Neural crest cell (in vitro differentiated cells): ENCODE measurements at regions not wholly inside any gene's neighbourhood (a gene's known extent, or its start where the extent isn't known, plus 50 kb on each side); places are given as distances from the start of the nearest gene placed in this dataset.

Source experiments
- DNase-seq: peaks from one replicate; pipeline ENCODE4 v3.0.0; 2021; ENCODE audit warnings: low read depth, mixed read lengths, low spot score
- H3K27ac Mint-ChIP-seq: one replicate; pipeline ENCODE4 v1.8.0; 2021; ENCODE audit warnings: mild to moderate bottlenecking, mixed read lengths; ENCODE audit not compliant: unreplicated experiment
- H3K27me3 Mint-ChIP-seq: 2 replicates; pipeline ENCODE4 v1.8.0; 2021; ENCODE audit warnings: low read depth, mild to moderate bottlenecking, mixed read lengths
- H3K36me3 Mint-ChIP-seq: 2 replicates; pipeline ENCODE4 v1.8.0; 2021; ENCODE audit warnings: low read depth, mild to moderate bottlenecking, mixed read lengths
- H3K4me1 Mint-ChIP-seq: 2 replicates; pipeline ENCODE4 v1.8.0; 2021; ENCODE audit warnings: mixed read lengths
- H3K4me3 Mint-ChIP-seq: one replicate; pipeline ENCODE4 v1.8.0; 2021; ENCODE audit warnings: mild to moderate bottlenecking, mixed read lengths
- H3K9me3 Mint-ChIP-seq: 2 replicates; pipeline ENCODE4 v1.8.0; 2021; ENCODE audit warnings: mixed read lengths
- TF ChIP-seq, protein P1 (sequence below): fragments of 200-600 bp; sonication (generic); conservative IDR thresholded peaks from 2 replicates; pipeline ENCODE4 v1.5.0; 2021; ENCODE audit warnings: antibody characterized with exemption, mild to moderate bottlenecking

GRCh38 chr15:99902248-99902928 lies 169.2 kb upstream of the LYSMD4 start:
- Mint-ChIP-seq H3K27ac (no peak overlapping the region), H3K9me3 (peaks cover 5% of the 10 kb centered on the region), H3K36me3 (no peaks in the 10 kb centered on the region), H3K4me3 (no peak overlapping the region), H3K27me3 (no peaks in the 10 kb centered on the region), H3K4me1 (peaks cover 4% of the 10 kb centered on the region)
- no peak for DNase-seq
- TF ChIP-seq, protein P1, sequence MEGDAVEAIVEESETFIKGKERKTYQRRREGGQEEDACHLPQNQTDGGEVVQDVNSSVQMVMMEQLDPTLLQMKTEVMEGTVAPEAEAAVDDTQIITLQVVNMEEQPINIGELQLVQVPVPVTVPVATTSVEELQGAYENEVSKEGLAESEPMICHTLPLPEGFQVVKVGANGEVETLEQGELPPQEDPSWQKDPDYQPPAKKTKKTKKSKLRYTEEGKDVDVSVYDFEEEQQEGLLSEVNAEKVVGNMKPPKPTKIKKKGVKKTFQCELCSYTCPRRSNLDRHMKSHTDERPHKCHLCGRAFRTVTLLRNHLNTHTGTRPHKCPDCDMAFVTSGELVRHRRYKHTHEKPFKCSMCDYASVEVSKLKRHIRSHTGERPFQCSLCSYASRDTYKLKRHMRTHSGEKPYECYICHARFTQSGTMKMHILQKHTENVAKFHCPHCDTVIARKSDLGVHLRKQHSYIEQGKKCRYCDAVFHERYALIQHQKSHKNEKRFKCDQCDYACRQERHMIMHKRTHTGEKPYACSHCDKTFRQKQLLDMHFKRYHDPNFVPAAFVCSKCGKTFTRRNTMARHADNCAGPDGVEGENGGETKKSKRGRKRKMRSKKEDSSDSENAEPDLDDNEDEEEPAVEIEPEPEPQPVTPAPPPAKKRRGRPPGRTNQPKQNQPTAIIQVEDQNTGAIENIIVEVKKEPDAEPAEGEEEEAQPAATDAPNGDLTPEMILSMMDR, result no peak

- H3K9me3 Mint-ChIP-seq, result peaks cover 5% of the 10 kb centered on the region
- DNase-seq, result no peak
- no peaks in the 10 kb centered on the region for H3K27me3 Mint-ChIP-seq
- TF ChIP-seq, protein P1, result no peak
- H3K4me3 Mint-ChIP-seq, result no peak overlapping the region
- no peaks in the 10 kb centered on the region for H3K4me1 Mint-ChIP-seq
- H3K36me3 Mint-ChIP-seq, result no peaks in the 10 kb centered on the region
- no peak overlapping the region for H3K27ac Mint-ChIP-seq
These were observed 162.7 kb upstream of the LYSMD4 start for GRCh38 chr15:99895956-99896311.

DNA sequence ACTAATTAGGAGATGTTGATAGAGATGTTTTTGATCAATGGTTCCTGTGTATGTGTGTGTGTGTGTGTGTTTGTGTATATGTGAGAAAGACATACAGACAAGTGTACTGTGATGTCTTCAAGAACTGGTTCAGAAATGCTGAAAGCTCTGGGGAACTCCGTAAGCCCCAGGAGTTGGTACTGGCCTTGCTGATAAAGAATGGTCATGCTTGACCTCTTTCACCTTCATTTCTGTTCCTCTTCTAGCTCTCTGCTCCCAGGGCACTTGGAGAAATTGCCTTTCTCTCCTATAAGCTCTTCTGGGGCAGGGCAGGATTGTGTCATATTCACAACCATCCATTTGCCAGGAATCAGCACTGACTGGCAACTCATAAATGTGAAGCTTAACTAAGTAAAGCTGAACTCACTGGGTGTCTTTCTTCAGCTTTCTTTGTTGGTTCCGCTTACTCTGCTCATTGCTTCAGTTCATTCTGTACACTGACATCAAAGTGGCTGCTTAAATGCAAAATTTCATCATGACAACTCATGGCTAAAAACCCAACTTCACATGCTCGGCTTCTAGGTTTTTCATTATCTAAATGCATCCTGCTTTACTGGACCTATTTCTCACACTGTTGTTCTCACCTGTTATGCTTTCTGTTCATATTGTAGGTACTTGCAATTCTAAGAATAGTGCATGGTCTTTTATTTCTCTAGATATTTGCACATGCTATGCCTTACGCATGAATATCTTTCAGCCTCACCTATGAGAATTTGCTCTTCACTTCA lies 162.1 kb upstream of the LYSMD4 start:
- H3K4me3 Mint-ChIP-seq, result no peak overlapping the region

GRCh38 chr15:99878835-99879234 lies 145.6 kb upstream of the LYSMD4 start:
- no peak overlapping the region for H3K27ac Mint-ChIP-seq
- H3K36me3 Mint-ChIP-seq, result peaks cover 10% of the 10 kb centered on the region
- H3K4me3 Mint-ChIP-seq, result no peak overlapping the region
- H3K4me1 Mint-ChIP-seq, result no peaks in the 10 kb centered on the region
- H3K27me3 Mint-ChIP-seq, result no peaks in the 10 kb centered on the region
- H3K9me3 Mint-ChIP-seq, result peaks cover 5% of the 10 kb centered on the region
- TF ChIP-seq, protein P1, result no peak
- DNase-seq, result no peak

More for the DNA sequence above, 162.1 kb upstream of the LYSMD4 start:
- no peak for DNase-seq
- H3K9me3 Mint-ChIP-seq, result peaks cover 5% of the 10 kb centered on the region
- no peaks in the 10 kb centered on the region for H3K27me3 Mint-ChIP-seq
- TF ChIP-seq, protein P1, result no peak
- H3K36me3 Mint-ChIP-seq, result no peaks in the 10 kb centered on the region
- H3K4me1 Mint-ChIP-seq, result no peaks in the 10 kb centered on the region
- H3K27ac Mint-ChIP-seq, result no peak overlapping the region

GRCh38 chr15:99873451-99873850 lies 140.2 kb upstream of the LYSMD4 start:
- Mint-ChIP-seq H3K36me3 (no peaks in the 10 kb centered on the region), H3K27me3 (no peaks in the 10 kb centered on the region), H3K4me3 (no peak overlapping the region), H3K27ac (no peak overlapping the region), H3K9me3 (no peaks in the 10 kb centered on the region), H3K4me1 (no peaks in the 10 kb centered on the region)
- TF ChIP-seq, protein P1, result no peak
- no peak for DNase-seq
